H9 (cell line): ENCODE measurements at regions not wholly inside any gene's neighbourhood (a gene's known extent, or its start where the extent isn't known, plus 50 kb on each side); places are given as distances from the start of the nearest gene placed in this dataset.

ENCODE experiments used
- DNase-seq: peaks from one replicate; pipeline ENCODE4 v3.0.0-alpha.2; 2017
- H2AFZ ChIP-seq: one replicate; pipeline ENCODE4 v1.6.1; 2013; ENCODE audit warnings: mild to moderate bottlenecking, low read length, control low read depth, moderate library complexity
- H2AK5ac ChIP-seq: 2 replicates; pipeline ENCODE4 v1.6.1; 2013; ENCODE audit warnings: low read length, control low read depth, mixed read lengths; ENCODE audit not compliant: insufficient read length
- H2BK120ac ChIP-seq: one replicate; pipeline ENCODE4 v1.6.1; 2013; ENCODE audit warnings: low read depth, mild to moderate bottlenecking, low read length, control low read depth, inconsistent platforms; ENCODE audit not compliant: poor library complexity, severe bottlenecking
- H2BK12ac ChIP-seq: 2 replicates; pipeline ENCODE4 v1.6.1; 2013; ENCODE audit warnings: low read length, control low read depth, mixed read lengths, low read depth; ENCODE audit not compliant: insufficient read length
- H2BK15ac ChIP-seq: 2 replicates; pipeline ENCODE4 v1.6.1; 2013; ENCODE audit warnings: low read depth, low read length, control low read depth
- H2BK20ac ChIP-seq: one replicate; pipeline ENCODE4 v1.6.1; 2013; ENCODE audit warnings: low read depth, mild to moderate bottlenecking, low read length, control low read depth, inconsistent platforms; ENCODE audit not compliant: poor library complexity, severe bottlenecking
- H2BK5ac ChIP-seq: 2 replicates; pipeline ENCODE4 v1.6.1; 2013; ENCODE audit warnings: low read length, control low read depth, mixed read lengths; ENCODE audit not compliant: insufficient read length
- H3K14ac ChIP-seq: 2 replicates; pipeline ENCODE4 v1.6.1; 2013; ENCODE audit warnings: low read length, control low read depth; ENCODE audit not compliant: insufficient read depth
- H3K18ac ChIP-seq: 2 replicates; pipeline ENCODE4 v1.6.1; 2013; ENCODE audit warnings: low read depth, mild to moderate bottlenecking, mixed read lengths, low read length, control low read depth; ENCODE audit not compliant: insufficient read length
- H3K23ac ChIP-seq: 2 replicates; pipeline ENCODE4 v1.6.1; 2013; ENCODE audit warnings: low read length, control low read depth, mixed read lengths, low read depth; ENCODE audit not compliant: insufficient read length
- H3K23me2 ChIP-seq: 2 replicates; pipeline ENCODE4 v1.6.1; 2013; ENCODE audit warnings: low read depth, mild to moderate bottlenecking, mixed read lengths, low read length, control low read depth; ENCODE audit not compliant: insufficient read length, poor library complexity, severe bottlenecking
- H3K27ac ChIP-seq: 2 replicates; pipeline ENCODE4 v1.5.1; 2013; ENCODE audit warnings: low read length, control low read depth, mixed read lengths, low read depth; ENCODE audit not compliant: insufficient read length
- H3K27me3 ChIP-seq: 2 replicates; pipeline ENCODE4 v1.6.1; 2013; ENCODE audit warnings: low read length, control low read depth, inconsistent platforms; ENCODE audit not compliant: insufficient read depth
- H3K4ac ChIP-seq: 2 replicates; pipeline ENCODE4 v1.6.1; 2013; ENCODE audit warnings: low read depth, mild to moderate bottlenecking, control low read depth, inconsistent platforms, low read length, moderate library complexity
- H3K4me1 ChIP-seq: 2 replicates; pipeline ENCODE4 v1.6.1; 2013; ENCODE audit warnings: low read length, control low read depth, inconsistent platforms; ENCODE audit not compliant: insufficient read depth
- H3K4me2 ChIP-seq: 2 replicates; pipeline ENCODE4 v1.6.1; 2013; ENCODE audit warnings: low read length, control low read depth, mixed read lengths; ENCODE audit not compliant: insufficient read length, insufficient read depth
- H3K56ac ChIP-seq: 2 replicates; pipeline ENCODE4 v1.6.1; 2013; ENCODE audit warnings: low read depth, mild to moderate bottlenecking, mixed read lengths, low read length, control low read depth; ENCODE audit not compliant: insufficient read length
- H3K79me1 ChIP-seq: 2 replicates; pipeline ENCODE4 v1.6.1; 2013; ENCODE audit warnings: low read depth, mild to moderate bottlenecking, moderate library complexity, low read length, control low read depth, inconsistent platforms; ENCODE audit not compliant: insufficient read depth, poor library complexity, severe bottlenecking
- H3K79me2 ChIP-seq: 2 replicates; pipeline ENCODE4 v1.6.1; 2013; ENCODE audit warnings: low read length, control low read depth, inconsistent platforms; ENCODE audit not compliant: insufficient read depth
- H3K9ac ChIP-seq: 2 replicates; pipeline ENCODE4 v1.6.1; 2013; ENCODE audit warnings: low read length, control low read depth, mixed read lengths; ENCODE audit not compliant: insufficient read length; ENCODE audit errors: extremely low read depth
- H3K9me3 ChIP-seq: one replicate; pipeline ENCODE4 v1.6.1; 2013; ENCODE audit warnings: low read depth, low read length, inconsistent platforms; ENCODE audit not compliant: control insufficient read depth
- H3T11ph ChIP-seq: one replicate; pipeline ENCODE4 v1.6.1; 2013; ENCODE audit warnings: mild to moderate bottlenecking, low read length, control low read depth, inconsistent platforms
- H4K20me1 ChIP-seq: one replicate; pipeline ENCODE4 v1.6.1; 2013; ENCODE audit not compliant: control insufficient read depth, insufficient read length, insufficient read depth
- H4K5ac ChIP-seq: 2 replicates; pipeline ENCODE4 v1.6.1; 2013; ENCODE audit warnings: low read depth, mild to moderate bottlenecking, mixed read lengths, low read length, control low read depth; ENCODE audit not compliant: insufficient read length
- H4K8ac ChIP-seq: replicated peaks from 2 replicates; pipeline ENCODE4 v1.6.1; 2013; ENCODE audit warnings: low read length, control low read depth, mixed read lengths, low read depth; ENCODE audit not compliant: insufficient read length
- H4K91ac ChIP-seq: 2 replicates; pipeline ENCODE4 v1.6.1; 2013; ENCODE audit warnings: low read depth, mild to moderate bottlenecking, moderate library complexity, mixed read lengths, low read length, control low read depth; ENCODE audit not compliant: insufficient read length
- H3K27ac Mint-ChIP-seq, 3 experiments: 2 replicates in 2 of 3; 3 replicates in 1 of 3; pipeline ENCODE4 v1.8.0; 2020 to 2021; ENCODE audit warnings: mixed read lengths in 3 of 3, mild to moderate bottlenecking in 1 of 3, moderate library complexity in 1 of 3
- H3K27me3 Mint-ChIP-seq: 2 replicates; pipeline ENCODE4 v1.8.0; 2021; ENCODE audit warnings: low read depth, mild to moderate bottlenecking, moderate library complexity, mixed read lengths
- H3K36me3 Mint-ChIP-seq, 3 experiments: 2 replicates in 2 of 3; 3 replicates in 1 of 3; pipeline ENCODE4 v1.8.0; 2020 to 2021; ENCODE audit warnings: low read depth in 3 of 3, mixed read lengths in 3 of 3; ENCODE audit not compliant: insufficient read depth in 1 of 3
- H3K4me1 Mint-ChIP-seq, 2 experiments: 2 replicates each; pipeline ENCODE4 v1.8.0; 2020; ENCODE audit warnings: mixed read lengths in 2 of 2
- H3K4me3 Mint-ChIP-seq, 2 experiments: 2 replicates in 1 of 2; 3 replicates in 1 of 2; pipeline ENCODE4 v1.8.0; 2020 to 2021; ENCODE audit warnings: mild to moderate bottlenecking in 2 of 2, mixed read lengths in 2 of 2, moderate library complexity in 1 of 2
- H3K9me3 Mint-ChIP-seq, 2 experiments: 2 replicates in 1 of 2; 3 replicates in 1 of 2; pipeline ENCODE4 v1.8.0; 2020; ENCODE audit warnings: mild to moderate bottlenecking in 2 of 2, mixed read lengths in 2 of 2, moderate library complexity in 1 of 2
- WGBS: extraction: QIAGEN DNeasy Blood & Tissue Kit; methylation state at CpG from one replicate; pipeline ENCODE4 v1.1.7; 2013; ENCODE audit warnings: missing lambda C conversion rate, low lambda C conversion rate, mixed read lengths; ENCODE audit not compliant: insufficient read length; ENCODE audit errors: extremely low coverage; 5-methylcytosine and 5-hydroxymethylcytosine counted together
- TF ChIP-seq, protein P1 (sequence below): fragments of 200-600 bp; sonication (generic); conservative IDR thresholded peaks from 3 replicates; pipeline ENCODE4 v1.8.0; 2021; ENCODE audit warnings: antibody characterized with exemption, mild to moderate bottlenecking

DNA sequence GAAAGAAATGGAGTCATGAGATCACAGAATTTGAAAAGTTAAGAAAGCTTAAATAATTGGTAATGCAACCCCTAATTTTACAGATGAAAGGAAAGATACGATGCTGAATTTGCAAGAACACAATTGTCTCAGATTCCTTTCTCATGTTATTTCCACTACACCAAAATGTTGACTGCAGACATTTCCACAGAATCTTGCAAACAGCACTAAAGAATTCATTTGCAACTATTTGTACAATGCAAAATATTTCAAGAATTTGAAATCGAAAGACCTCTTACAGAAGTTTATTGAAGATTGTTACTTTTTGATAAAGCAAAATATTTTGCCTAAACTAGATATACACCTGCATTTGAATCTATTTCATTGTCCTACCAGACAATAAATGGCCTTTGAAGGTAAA lies 194.1 kb upstream of the KCNMB2 start:
- no peaks in the 10 kb centered on the region; a peak in 1 of 7 replicates for H3K36me3 Mint-ChIP-seq
- H3K27ac ChIP-seq = no peak overlapping the region
- H4K5ac ChIP-seq = no peak overlapping the region
- no peak for DNase-seq
- H4K8ac ChIP-seq = no peak overlapping the region
- no peaks in the 10 kb centered on the region for H3K79me2 ChIP-seq
- H3K18ac ChIP-seq = no peak overlapping the region
- no peaks in the 10 kb centered on the region for H3K9me3 ChIP-seq
- no peak overlapping the region for H4K91ac ChIP-seq
- peaks cover 3% of the 10 kb centered on the region; the same call in 1 of the 2 replicates for H3K4me1 ChIP-seq
- H2AFZ ChIP-seq = no peak overlapping the region
- H3K4me2 ChIP-seq = no peak overlapping the region
- H2BK12ac ChIP-seq = no peak overlapping the region
- no peak overlapping the region for H3K4ac ChIP-seq
- H3K23me2 ChIP-seq = no peaks in the 10 kb centered on the region
- no peak overlapping the region for H2BK20ac ChIP-seq
- no peak overlapping the region for H2BK5ac ChIP-seq
- H3T11ph ChIP-seq = no peak overlapping the region
- no peaks in the 10 kb centered on the region for H3K79me1 ChIP-seq
- TF ChIP-seq, protein P1, sequence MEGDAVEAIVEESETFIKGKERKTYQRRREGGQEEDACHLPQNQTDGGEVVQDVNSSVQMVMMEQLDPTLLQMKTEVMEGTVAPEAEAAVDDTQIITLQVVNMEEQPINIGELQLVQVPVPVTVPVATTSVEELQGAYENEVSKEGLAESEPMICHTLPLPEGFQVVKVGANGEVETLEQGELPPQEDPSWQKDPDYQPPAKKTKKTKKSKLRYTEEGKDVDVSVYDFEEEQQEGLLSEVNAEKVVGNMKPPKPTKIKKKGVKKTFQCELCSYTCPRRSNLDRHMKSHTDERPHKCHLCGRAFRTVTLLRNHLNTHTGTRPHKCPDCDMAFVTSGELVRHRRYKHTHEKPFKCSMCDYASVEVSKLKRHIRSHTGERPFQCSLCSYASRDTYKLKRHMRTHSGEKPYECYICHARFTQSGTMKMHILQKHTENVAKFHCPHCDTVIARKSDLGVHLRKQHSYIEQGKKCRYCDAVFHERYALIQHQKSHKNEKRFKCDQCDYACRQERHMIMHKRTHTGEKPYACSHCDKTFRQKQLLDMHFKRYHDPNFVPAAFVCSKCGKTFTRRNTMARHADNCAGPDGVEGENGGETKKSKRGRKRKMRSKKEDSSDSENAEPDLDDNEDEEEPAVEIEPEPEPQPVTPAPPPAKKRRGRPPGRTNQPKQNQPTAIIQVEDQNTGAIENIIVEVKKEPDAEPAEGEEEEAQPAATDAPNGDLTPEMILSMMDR = no peak
- H2BK120ac ChIP-seq = no peak overlapping the region
- no peaks in the 10 kb centered on the region for H3K27me3 ChIP-seq
- no CpG with 5 or more reads among the region's 2 CpGs for WGBS
- H3K27ac Mint-ChIP-seq = no peak overlapping the region; a peak in 1 of 7 replicates
- no peak overlapping the region for H3K9ac ChIP-seq
- H4K20me1 ChIP-seq = no peaks in the 10 kb centered on the region
- H3K27me3 Mint-ChIP-seq = no peaks in the 10 kb centered on the region
- no peak overlapping the region for H3K4me3 Mint-ChIP-seq
- H2BK15ac ChIP-seq = no peak overlapping the region
- H3K56ac ChIP-seq = no peak overlapping the region
- H3K4me1 Mint-ChIP-seq = peaks cover 6 to 7% of the 10 kb centered on the region in 2 experiments
- H3K23ac ChIP-seq = no peak overlapping the region
- no peak overlapping the region for H2AK5ac ChIP-seq
- H3K9me3 Mint-ChIP-seq = no peaks in the 10 kb centered on the region; a peak in 1 of 5 replicates
- no peak overlapping the region for H3K14ac ChIP-seq
